Ureter (tissue), 1 donor: ENCODE measurements at regions not wholly inside any gene's neighbourhood (a gene's known extent, or its start where the extent isn't known, plus 50 kb on each side); places are given as distances from the start of the nearest gene placed in this dataset.

Experiments
- DNase-seq: peaks from one replicate; pipeline ENCODE4 v3.0.0-alpha.2; 2020; ENCODE audit warnings: low spot score
- donor health status: DM: yes; HTN: yes; CAD: no.

- no peak for DNase-seq
Measured at GRCh38 chr1:36675931-36676562, 193.3 kb upstream of the CSF3R start.

GRCh38 chr1:36675106-36675505 is 192.4 kb upstream of the CSF3R start:
- no peak for DNase-seq

- DNase-seq, result no peak
Measured at GRCh38 chr1:36673202-36673601, 190.5 kb upstream of the CSF3R start.

GRCh38 chr1:36669262-36669661 is 186.5 kb upstream of the CSF3R start:
- DNase-seq, result no peak

- DNase-seq, result no peak
Measured at GRCh38 chr1:36667836-36668235, 185.1 kb upstream of the CSF3R start.

GRCh38 chr1:36667256-36667655 is 184.5 kb upstream of the CSF3R start:
- DNase-seq, result no peak

GRCh38 chr1:36665478-36666080 is 182.9 kb upstream of the CSF3R start:
- no peak for DNase-seq

GRCh38 chr1:36664571-36665287 is 182.0 kb upstream of the CSF3R start:
- peak; percentile 52 for DNase-seq

- no peak for DNase-seq
Measured at GRCh38 chr1:36663772-36664430, 181.2 kb upstream of the CSF3R start.

GRCh38 chr1:36658838-36659237 is 176.1 kb upstream of the CSF3R start:
- no peak for DNase-seq

- DNase-seq, result no peak
Measured at GRCh38 chr1:36657826-36658225, 175.1 kb upstream of the CSF3R start.

- no peak for DNase-seq
Measured at GRCh38 chr1:36656838-36657237, 174.1 kb upstream of the CSF3R start.

GRCh38 chr1:36656271-36656670 is 173.6 kb upstream of the CSF3R start:
- DNase-seq, result no peak

GRCh38 chr1:36654586-36654985 is 171.9 kb upstream of the CSF3R start:
- DNase-seq, result no peak

- no peak for DNase-seq
Measured at GRCh38 chr1:36653850-36654249, 171.1 kb upstream of the CSF3R start.

- DNase-seq, result no peak
Measured at GRCh38 chr1:36652586-36652985, 169.9 kb upstream of the CSF3R start.

GRCh38 chr1:36652011-36652410 is 169.3 kb upstream of the CSF3R start:
- DNase-seq, result no peak

- no peak for DNase-seq
Measured at GRCh38 chr1:36651176-36651910, 168.6 kb upstream of the CSF3R start.

- DNase-seq, result peak; percentile 50
Measured at GRCh38 chr1:36650200-36651065, 167.7 kb upstream of the CSF3R start.

- no peak for DNase-seq
Measured at GRCh38 chr1:36645867-36646266, 163.2 kb upstream of the CSF3R start.

GRCh38 chr1:36644556-36644955 is 161.8 kb upstream of the CSF3R start:
- DNase-seq, result no peak
